GM23248 (cell line): ENCODE measurements at regions not wholly inside any gene's neighbourhood (a gene's known extent, or its start where the extent isn't known, plus 50 kb on each side); places are given as distances from the start of the nearest gene placed in this dataset.

Experiments
- EZH2 ChIP-seq: fragments of 200-600 bp; sonication (generic); IDR thresholded peaks from 2 replicates; pipeline ENCODE4 v1.6.1; 2018; ENCODE audit warnings: antibody characterized with exemption, mild to moderate bottlenecking; ENCODE audit not compliant: insufficient read depth, poor library complexity, severe bottlenecking
- EZH2phosphoT487 ChIP-seq: fragments of 200-600 bp; sonication (generic); IDR thresholded peaks from 2 replicates; pipeline ENCODE4 v1.6.1; 2018; ENCODE audit warnings: antibody characterized with exemption, moderate library complexity, mild to moderate bottlenecking, low read depth; ENCODE audit not compliant: insufficient read depth

GRCh38 chr16:79265196-79265595, 335.3 kb downstream of the MAF start:
- TF ChIP-seq EZH2 (no peak), EZH2phosphoT487 (no peak)
